HCT116 (cell line): ENCODE measurements at regions not wholly inside any gene's neighbourhood (a gene's known extent, or its start where the extent isn't known, plus 50 kb on each side); places are given as distances from the start of the nearest gene placed in this dataset.

Experiments
- ATAC-seq: fragments of 200-7000 bp; cut with Tn5 transposase; 2 replicates; pipeline ENCODE4 v1.9.1; 2020; ENCODE audit warnings: mild to moderate bottlenecking, moderate library complexity
- BruUV-seq: library from RNA; stranded (reverse); fragments of 400-500 nt; replicated peaks from 2 replicates; lab custom pipeline; 2021; lab: Mats Ljungman, UMichigan
- CTCF ChIA-PET: fragments of 300-600 bp; sonication (Branson Sonifier 250); formaldehyde crosslinking; loops from one replicate; lab custom pipeline; 2021; ENCODE audit warnings: antibody characterized with exemption; lab: Charles Lee
- POLR2A ChIA-PET: fragments of 300-600, 350-600 bp; sonication (Branson Sonifier 250); formaldehyde crosslinking; loops from one replicate; lab custom pipeline; 2021; ENCODE audit warnings: antibody characterized with exemption; lab: Charles Lee
- RAD21 ChIA-PET, 2 experiments: fragments of 300-600 bp; sonication (Branson Sonifier 250); formaldehyde crosslinking; loops; one replicate each; lab custom pipeline; 2023; ENCODE audit warnings: low total read pairs in 2 of 2; ENCODE audit not compliant: uncharacterized antibody in 2 of 2, unreplicated experiment in 2 of 2, low non-redundant PET in 1 of 2; lab: Charles Lee
- DNase-seq: peaks from one replicate; pipeline ENCODE4 v3.0.0-alpha.2; 2010; ENCODE audit warnings: low read depth, low spot score
- H2AFZ ChIP-seq: fragments of 200-600 bp; shearing (Covaris generic), sonication (generic); 2 replicates; pipeline ENCODE4 v1.6.1; 2017; ENCODE audit warnings: low read depth, mixed run types, mixed read lengths, antibody characterized with exemption, low read length; ENCODE audit not compliant: poor library complexity, severe bottlenecking
- H3K27ac ChIP-seq: 2 replicates; pipeline ENCODE4 v1.5.1; 2012; ENCODE audit warnings: low read depth, low read length
- H3K27me3 ChIP-seq: fragments of 200-600 bp; sonication (generic); 2 replicates; pipeline ENCODE4 v1.6.1; 2016; ENCODE audit warnings: mixed run types, low read length, mixed read lengths; ENCODE audit not compliant: insufficient read depth
- H3K36me3 ChIP-seq, 2 experiments: fragments of 200-500 bp in 1 of 2; fragments of 200-600 bp in 1 of 2; sonication (Bioruptor generic) in 1 of 2; sonication (generic) in 1 of 2; 2 replicates each; pipeline versions ENCODE4 v1.5.1 to v1.6.1; 2014 to 2016; ENCODE audit warnings: low read length in 2 of 2, inconsistent platforms in 1 of 2, mixed read lengths in 1 of 2, mixed run types in 1 of 2; ENCODE audit not compliant: insufficient read depth in 2 of 2, control insufficient read depth in 1 of 2
- H3K4me1 ChIP-seq, 2 experiments: fragments of 200-600 bp in 1 of 2; sonication (generic) in 1 of 2; 2 replicates each; pipeline versions ENCODE4 v1.5.1 to v1.6.1; 2012 to 2017; ENCODE audit warnings: low read length in 2 of 2, inconsistent platforms in 1 of 2, mild to moderate bottlenecking in 1 of 2, mixed read lengths in 1 of 2, mixed run types in 1 of 2, moderate library complexity in 1 of 2; ENCODE audit not compliant: insufficient read depth in 2 of 2, control insufficient read depth in 1 of 2
- H3K4me2 ChIP-seq: fragments of 200-600 bp; sonication (generic); 2 replicates; pipeline ENCODE4 v1.6.1; 2017; ENCODE audit warnings: mixed run types, low read length, mixed read lengths
- H3K4me3 ChIP-seq, 2 experiments: fragments of 200-600 bp in 1 of 2; sonication (generic) in 1 of 2; replicated peaks in 1 of 2; 2 replicates each; pipeline ENCODE4 v1.5.1; 2011 to 2016; ENCODE audit warnings: low read length in 2 of 2, control low read depth in 1 of 2, low read depth in 1 of 2, mild to moderate bottlenecking in 1 of 2, mixed read lengths in 1 of 2, mixed run types in 1 of 2
- H3K79me2 ChIP-seq: fragments of 200-600 bp; sonication (generic); 2 replicates; pipeline ENCODE4 v1.6.1; 2017; ENCODE audit warnings: mild to moderate bottlenecking, mixed run types, low read length, moderate library complexity, mixed read lengths; ENCODE audit not compliant: insufficient read depth
- H3K9ac ChIP-seq: fragments of 200-600 bp; sonication (generic); 2 replicates; pipeline ENCODE4 v1.6.1; 2016; ENCODE audit warnings: low read length, mixed read lengths
- H3K9me2 ChIP-seq: fragments of 200-600 bp; sonication (generic), shearing (Covaris generic); 2 replicates; pipeline ENCODE4 v1.6.1; 2017; ENCODE audit warnings: mixed run types, mild to moderate bottlenecking, moderate library complexity; ENCODE audit not compliant: insufficient read depth
- H3K9me3 ChIP-seq, 2 experiments: fragments of 200-500 bp in 1 of 2; fragments of 200-600 bp in 1 of 2; sonication (Bioruptor generic) in 1 of 2; sonication (generic) in 1 of 2; 2 replicates each; pipeline ENCODE4 v1.6.1; 2014 to 2017; ENCODE audit warnings: low read length in 2 of 2, mixed read lengths in 2 of 2, inconsistent platforms in 1 of 2, low read depth in 1 of 2, mild to moderate bottlenecking in 1 of 2, mixed run types in 1 of 2, moderate library complexity in 1 of 2; ENCODE audit not compliant: control insufficient read depth in 1 of 2, insufficient read depth in 1 of 2
- H4K20me1 ChIP-seq: fragments of 200-600 bp; sonication (generic), shearing (Covaris generic); 2 replicates; pipeline ENCODE4 v1.6.1; 2017; ENCODE audit warnings: mixed run types, mild to moderate bottlenecking, moderate library complexity; ENCODE audit not compliant: insufficient read depth
- ATF3 ChIP-seq: IDR thresholded peaks from 2 replicates; pipeline ENCODE4 v1.6.1; 2012
- CBX3 ChIP-seq: IDR thresholded peaks from 2 replicates; pipeline ENCODE4 v1.6.1; 2012; ENCODE audit warnings: low read depth
- CEBPB ChIP-seq: IDR thresholded peaks from 2 replicates; pipeline ENCODE4 v1.6.1; 2012; ENCODE audit warnings: low read depth
- CTCF ChIP-seq, 3 experiments: fragments of 200-600 bp in 1 of 3; sonication (generic) in 1 of 3; IDR thresholded peaks in 2 of 3; conservative IDR thresholded peaks in 1 of 3; 2 replicates each; pipeline ENCODE4 v1.5.1; 2012 to 2017; ENCODE audit warnings: low read depth in 2 of 3, low read length in 2 of 3, antibody characterized with exemption in 1 of 3, borderline replicate concordance in 1 of 3, control low read depth in 1 of 3, mild to moderate bottlenecking in 1 of 3, mixed read lengths in 1 of 3, mixed run types in 1 of 3, moderate library complexity in 1 of 3; ENCODE audit not compliant: insufficient read depth in 1 of 3
- EGR1 ChIP-seq: IDR thresholded peaks from 2 replicates; pipeline ENCODE4 v1.6.1; 2012; ENCODE audit warnings: low read depth
- ELF1 ChIP-seq: IDR thresholded peaks from 2 replicates; pipeline ENCODE4 v1.6.1; 2012; ENCODE audit warnings: low read depth, borderline replicate concordance
- EZH2 ChIP-seq: fragments of 200-600 bp; sonication (generic); IDR thresholded peaks from 2 replicates; pipeline ENCODE4 v1.6.1; 2017; ENCODE audit warnings: antibody characterized with exemption, mixed run types
- FOSL1 ChIP-seq: IDR thresholded peaks from 2 replicates; pipeline ENCODE4 v1.6.1; 2012; ENCODE audit warnings: low read depth
- JUND ChIP-seq: IDR thresholded peaks from 2 replicates; pipeline ENCODE4 v1.6.1; 2012
- MAX ChIP-seq: IDR thresholded peaks from 2 replicates; pipeline ENCODE4 v1.6.1; 2012
- POLR2A ChIP-seq: IDR thresholded peaks from 2 replicates; pipeline ENCODE4 v1.7.0; 2011; ENCODE audit warnings: borderline replicate concordance; ENCODE audit not compliant: insufficient read depth, insufficient read length; ENCODE audit errors: extremely low read depth
- POLR2AphosphoS5 ChIP-seq: IDR thresholded peaks from 2 replicates; pipeline ENCODE4 v1.6.1; 2011; ENCODE audit warnings: mild to moderate bottlenecking, low read depth, low read length, moderate library complexity
- REST ChIP-seq: IDR thresholded peaks from 2 replicates; pipeline ENCODE4 v1.6.1; 2012; ENCODE audit warnings: low read depth
- SIN3A ChIP-seq: IDR thresholded peaks from 2 replicates; pipeline ENCODE4 v1.6.1; 2012; ENCODE audit warnings: low read depth
- SP1 ChIP-seq: IDR thresholded peaks from 2 replicates; pipeline ENCODE4 v1.6.1; 2012; ENCODE audit warnings: low read depth
- TCF7L2 ChIP-seq: IDR thresholded peaks from 2 replicates; pipeline ENCODE4 v1.7.0; 2011; ENCODE audit warnings: borderline replicate concordance, inconsistent platforms; ENCODE audit not compliant: insufficient read depth, insufficient read length; ENCODE audit errors: extremely low read depth
- YY1 ChIP-seq: IDR thresholded peaks from 2 replicates; pipeline ENCODE4 v1.6.1; 2011; ENCODE audit warnings: low read length, low read depth, moderate library complexity, mild to moderate bottlenecking; ENCODE audit not compliant: insufficient replicate concordance; ENCODE audit errors: extremely low read depth
- ZBTB33 ChIP-seq: IDR thresholded peaks from 2 replicates; pipeline ENCODE4 v1.6.1; 2011; ENCODE audit warnings: mild to moderate bottlenecking, low read length, moderate library complexity; ENCODE audit not compliant: insufficient replicate concordance; ENCODE audit errors: extremely low read depth
- ZFX ChIP-seq: fragments of 450-650 bp; IDR thresholded peaks from 2 replicates; pipeline ENCODE4 v1.6.1; 2017
- intact Hi-C: fragments of 100-400 bp; cut with micrococcal nuclease; formaldehyde crosslinking; loops from 2 replicates; pipeline ENCODE4 v1.10.0; 2022

GRCh38 chr7:115208710-115209560 is 287.0 kb downstream of the MDFIC start:
- DNase-seq (no peak), ATAC-seq (no peak)
- Histone ChIP-seq H3K79me2 (no peaks in the 10 kb centered on the region), H3K4me3 (no peak overlapping the region), H4K20me1 (no peaks in the 10 kb centered on the region), H3K36me3 (no peaks in the 10 kb centered on the region), H3K27ac (no peak overlapping the region), H3K4me1 (no peaks in the 10 kb centered on the region), H3K27me3 (no peaks in the 10 kb centered on the region), H2AFZ (no peak overlapping the region), H3K4me2 (no peak overlapping the region), H3K9me3 (0 out of 4 replicates have a peak, but pooled peaks cover 0 to 3% of the 10 kb centered on the region in 2 experiments)
- RAD21 ChIA-PET: no interaction called here
- POLR2A ChIA-PET: no interaction called here
- CTCF ChIA-PET: no interaction called here
- intact Hi-C loops: no loop called here
- BruUV-seq: no TSS peak
- no peak for TF ChIP-seq FOSL1
- no peak for TF ChIP-seq EGR1
- TF ChIP-seq ZFX: no peak
- no peak for TF ChIP-seq ATF3
- no peak for TF ChIP-seq SIN3A
- TF ChIP-seq EZH2: no peak
- TF ChIP-seq ZBTB33: no peak
- TF ChIP-seq YY1: no peak
- TF ChIP-seq MAX: no peak
- TF ChIP-seq POLR2AphosphoS5: no peak
- no peak for TF ChIP-seq ELF1
- TF ChIP-seq REST: no peak
- no peak for TF ChIP-seq CTCF (IDR thresholded peaks at IDR 0.05 in 2 of 3, conservative IDR thresholded peaks at IDR 0.05 in 1 of 3; ENCODE audit: borderline replicate concordance in 1 of 3, insufficient read depth in 1 of 3, low read depth in 2 of 3, low read length in 2 of 3)
- TF ChIP-seq CBX3: no peak
- TF ChIP-seq TCF7L2: no peak
- TF ChIP-seq POLR2A: no peak
- TF ChIP-seq JUND: no peak
- no peak for TF ChIP-seq SP1
- no peak for TF ChIP-seq CEBPB
- TF ChIP-seq, all 23 proteins: peak for 0
- H3K9me2 ChIP-seq: no peaks in the 10 kb centered on the region
- no peak overlapping the region for H3K9ac ChIP-seq
